A673 (cell line): ENCODE measurements at regions not wholly inside any gene's neighbourhood (a gene's known extent, or its start where the extent isn't known, plus 50 kb on each side); places are given as distances from the start of the nearest gene placed in this dataset.

Experiments used
- BruUV-seq: library from RNA; stranded (reverse); fragments of 400-500 nt; replicated peaks from 2 replicates; lab custom pipeline; 2021; lab: Mats Ljungman, UMichigan
- CTCF ChIA-PET: fragments of 300-600 bp; sonication (Branson Sonifier 250); formaldehyde crosslinking; loops from one replicate; lab custom pipeline; 2022; ENCODE audit warnings: antibody characterized with exemption; lab: Charles Lee
- POLR2A ChIA-PET: fragments of 300-600 bp; sonication (Branson Sonifier 250); formaldehyde crosslinking; loops from one replicate; lab custom pipeline; 2022; ENCODE audit warnings: antibody characterized with exemption; ENCODE audit not compliant: low non-redundant PET; lab: Charles Lee
- DNase-seq: peaks from one replicate; pipeline ENCODE4 v3.0.0-alpha.2; 2015; ENCODE audit warnings: low spot score
- H3K27ac ChIP-seq: fragments of 200-600 bp; sonication (generic); 2 replicates; pipeline ENCODE4 v1.5.1; 2016; ENCODE audit warnings: mixed run types, low read depth, mild to moderate bottlenecking, mixed read lengths, antibody characterized with exemption, low read length; ENCODE audit not compliant: poor library complexity, severe bottlenecking
- H3K27me3 ChIP-seq: fragments of 200-600 bp; sonication (generic); replicated peaks from 2 replicates; pipeline ENCODE4 v1.6.1; 2017; ENCODE audit warnings: mixed run types, low read depth, mild to moderate bottlenecking, mixed read lengths, antibody characterized with exemption, low read length; ENCODE audit not compliant: insufficient read depth, poor library complexity
- H3K36me3 ChIP-seq: fragments of 200-600 bp; sonication (generic); 2 replicates; pipeline ENCODE4 v1.6.1; 2016; ENCODE audit warnings: mixed run types, mild to moderate bottlenecking, mixed read lengths, antibody characterized with exemption, low read length; ENCODE audit not compliant: insufficient read depth, poor library complexity, severe bottlenecking
- H3K4me1 ChIP-seq: fragments of 200-600 bp; sonication (generic); 2 replicates; pipeline ENCODE4 v1.6.1; 2017; ENCODE audit warnings: mixed run types, mild to moderate bottlenecking, mixed read lengths, antibody characterized with exemption, low read length; ENCODE audit not compliant: insufficient read depth, poor library complexity, severe bottlenecking
- H3K4me3 ChIP-seq: fragments of 200-600 bp; sonication (generic); 2 replicates; pipeline ENCODE4 v1.5.1; 2016; ENCODE audit warnings: low read depth, mixed run types, mild to moderate bottlenecking, mixed read lengths, low read length; ENCODE audit not compliant: poor library complexity, severe bottlenecking
- H3K9me3 ChIP-seq: fragments of 200-600 bp; sonication (generic); 2 replicates; pipeline ENCODE4 v1.6.1; 2016; ENCODE audit warnings: mixed run types, low read depth, mild to moderate bottlenecking, mixed read lengths, antibody characterized with exemption, low read length; ENCODE audit not compliant: poor library complexity, severe bottlenecking
- CTCF ChIP-seq: fragments of 300-800, 200-600 bp; sonication (generic); conservative IDR thresholded peaks from 2 replicates; pipeline ENCODE4 v1.5.1; 2017; ENCODE audit warnings: low read depth, mild to moderate bottlenecking, antibody characterized with exemption, low read length, moderate library complexity, mixed read lengths
- EZH2 ChIP-seq: fragments of 200-600 bp; sonication (generic); IDR thresholded peaks from 2 replicates; pipeline ENCODE4 v1.6.1; 2017; ENCODE audit warnings: borderline replicate concordance, low read depth, mild to moderate bottlenecking, mixed read lengths, antibody characterized with exemption, low read length; ENCODE audit not compliant: poor library complexity, severe bottlenecking
- intact Hi-C: fragments of 100-400 bp; cut with micrococcal nuclease; formaldehyde crosslinking; loops from one replicate; pipeline ENCODE4 v1.10.0; 2022; ENCODE audit not compliant: unreplicated experiment

DNA sequence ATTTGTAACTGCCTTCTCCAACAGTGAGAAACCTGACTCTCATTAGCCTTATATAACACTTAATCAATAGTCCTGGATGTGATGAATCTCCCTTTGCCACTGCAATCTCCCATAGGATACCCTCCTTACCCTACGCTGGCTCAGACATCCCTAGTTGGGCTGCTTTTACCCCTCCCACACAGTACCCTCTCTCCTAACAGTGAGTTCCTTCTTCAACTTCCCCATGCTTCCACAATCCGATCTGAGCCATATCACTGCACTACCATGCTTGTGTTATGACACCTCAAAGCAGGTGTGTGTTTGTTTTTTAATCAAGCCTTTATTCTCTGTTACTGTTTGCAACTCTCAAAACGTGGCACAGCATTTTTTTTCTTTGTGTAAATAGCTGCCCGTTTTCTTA lies 60.5 kb upstream of the C9orf72 start:
- ChIA-PET CTCF (no interaction called here), POLR2A (no interaction called here)
- Histone ChIP-seq H3K9me3 (no peaks in the 10 kb centered on the region), H3K36me3 (no peaks in the 10 kb centered on the region), H3K4me1 (no peaks in the 10 kb centered on the region), H3K27me3 (no peaks in the 10 kb centered on the region), H3K4me3 (no peak overlapping the region), H3K27ac (no peak overlapping the region)
- TF ChIP-seq EZH2 (no peak), CTCF (no peak)
- BruUV-seq, result no TSS peak
- no peak for DNase-seq
- intact Hi-C loops, result no loop called here

DNA sequence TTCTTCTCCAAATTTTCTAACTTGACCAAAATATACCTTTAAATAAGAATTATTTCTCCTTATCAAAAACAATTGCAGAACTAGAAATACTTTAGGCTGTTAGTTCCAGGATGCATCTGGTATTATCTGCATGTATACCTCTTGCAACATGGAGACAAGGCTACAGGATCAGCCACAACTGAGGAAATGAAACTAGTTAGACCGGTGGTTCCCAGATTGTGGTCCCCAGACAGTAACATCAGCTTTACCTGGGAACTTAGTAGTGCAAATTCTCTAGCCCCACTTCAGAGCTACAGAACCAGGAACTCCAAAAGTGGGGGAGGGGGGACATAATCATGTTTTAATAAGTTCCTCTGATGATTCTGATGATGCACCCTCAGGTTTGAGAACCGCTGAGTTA lies 61.6 kb upstream of the C9orf72 start:
- Histone ChIP-seq H3K27ac (no peak overlapping the region), H3K27me3 (no peaks in the 10 kb centered on the region), H3K4me3 (no peak overlapping the region), H3K36me3 (no peaks in the 10 kb centered on the region), H3K4me1 (no peaks in the 10 kb centered on the region), H3K9me3 (no peaks in the 10 kb centered on the region)
- DNase-seq, result no peak
- TF ChIP-seq CTCF (no peak), EZH2 (no peak)
- POLR2A ChIA-PET, result no interaction called here
- CTCF ChIA-PET, result no interaction called here
- BruUV-seq, result no TSS peak
- intact Hi-C loops, result no loop called here

DNA sequence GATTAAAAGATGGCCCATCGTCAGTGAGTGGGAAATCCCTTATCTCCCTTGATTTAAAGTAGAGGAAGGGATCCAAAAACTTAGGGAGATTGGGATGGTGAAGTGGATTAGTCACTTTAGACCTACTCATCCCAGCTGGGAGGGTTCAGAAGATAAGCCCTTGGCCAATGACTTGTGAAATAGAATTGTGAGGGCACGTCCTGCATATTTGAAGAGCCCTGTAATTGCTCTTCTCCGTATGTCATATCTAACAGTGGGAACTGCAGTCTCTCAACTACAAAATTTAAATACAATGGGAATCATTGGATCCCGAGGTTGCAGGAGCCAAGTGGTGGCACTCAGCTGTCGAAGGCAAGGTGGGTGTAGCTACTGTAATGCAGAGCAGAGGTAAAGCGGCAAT lies 65.4 kb upstream of the C9orf72 start:
- BruUV-seq, result no TSS peak
- POLR2A ChIA-PET, result no interaction called here
- Histone ChIP-seq H3K4me1 (no peaks in the 10 kb centered on the region), H3K36me3 (no peaks in the 10 kb centered on the region), H3K27ac (no peak overlapping the region), H3K4me3 (no peak overlapping the region), H3K9me3 (no peaks in the 10 kb centered on the region), H3K27me3 (no peaks in the 10 kb centered on the region)
- no peak for TF ChIP-seq EZH2
- no peak for TF ChIP-seq CTCF
- DNase-seq, result no peak
- intact Hi-C loops, result no loop called here
- CTCF ChIA-PET, result no interaction called here
